HepG2 (cell line): ENCODE measurements at regions not wholly inside any gene's neighbourhood (a gene's known extent, or its start where the extent isn't known, plus 50 kb on each side); places are given as distances from the start of the nearest gene placed in this dataset.

Experiments
- ATAC-seq: fragments of 200-7000 bp; cut with Tn5 transposase; 3 replicates; pipeline ENCODE4 v1.9.1; 2020; ENCODE audit warnings: mild to moderate bottlenecking, moderate library complexity
- BruUV-seq: library from RNA; stranded (reverse); fragments of 400-500 nt; replicated peaks from 2 replicates; lab custom pipeline; 2021; lab: Mats Ljungman, UMichigan
- CTCF ChIA-PET: fragments of 300-600 bp; formaldehyde crosslinking; extraction: SDS; loops from one replicate; lab custom pipeline; 2021; ENCODE audit warnings: low total read pairs, inconsistent platforms, low intra/inter-chr PET ratio; lab: Yijun Ruan, JAX
- POLR2A ChIA-PET: fragments of 350-600 bp; sonication (Branson Sonifier 250); formaldehyde crosslinking; loops from one replicate; lab custom pipeline; 2020; ENCODE audit warnings: antibody characterized with exemption, inconsistent platforms; lab: Yijun Ruan, JAX
- DNase-seq: peaks from one replicate; pipeline ENCODE4 v3.0.0-alpha.2; 2015; ENCODE audit warnings: low spot score
- FAIRE-seq: peaks from 3 replicates; lab custom pipeline; 2011; peaks lifted over from hg19 to GRCh38; lab: Jason Lieb, UNC
- H2AFZ ChIP-seq: one replicate; pipeline ENCODE4 v1.6.1; 2011; ENCODE audit warnings: low read length, inconsistent platforms
- H3K27ac ChIP-seq: fragments of 300-600 bp; 3 replicates; pipeline ENCODE4 v1.8.0; 2011; ENCODE audit warnings: mixed run types, mild to moderate bottlenecking, mixed read lengths, low read length, inconsistent platforms; ENCODE audit not compliant: insufficient read depth; ENCODE audit errors: extremely low read length
- H3K27me3 ChIP-seq, 2 experiments: fragments of 200-600 bp in 1 of 2; 2 replicates in 1 of 2; 3 replicates in 1 of 2; pipeline versions ENCODE4 v1.6.0 to v1.8.0; 2011; ENCODE audit warnings: low read length in 2 of 2, mild to moderate bottlenecking in 2 of 2, moderate library complexity in 2 of 2, inconsistent platforms in 1 of 2; ENCODE audit not compliant: insufficient read depth in 2 of 2, control insufficient read depth in 1 of 2
- H3K36me3 ChIP-seq, 2 experiments: fragments of 200-600 bp in 1 of 2; replicated peaks in 1 of 2; 2 replicates in 1 of 2; 3 replicates in 1 of 2; pipeline versions ENCODE4 v1.5.1 to v1.8.0; 2011; ENCODE audit warnings: low read length in 2 of 2, inconsistent platforms in 1 of 2; ENCODE audit not compliant: insufficient read depth in 2 of 2, control insufficient read depth in 1 of 2
- H3K4me1 ChIP-seq: 2 replicates; pipeline ENCODE4 v1.5.1; 2012; ENCODE audit warnings: low read length, inconsistent platforms; ENCODE audit not compliant: insufficient read depth
- H3K4me2 ChIP-seq: 2 replicates; pipeline ENCODE4 v1.6.0; 2011; ENCODE audit warnings: low read depth, low read length, inconsistent platforms
- H3K4me3 ChIP-seq, 3 experiments: fragments of 200-600 bp in 1 of 3; sonication (generic), shearing (Covaris generic) in 1 of 3; replicated peaks in 1 of 3; 2 replicates each; pipeline ENCODE4 v1.5.1; 2011 to 2016; ENCODE audit warnings: low read length in 3 of 3, inconsistent platforms in 2 of 3, low read depth in 2 of 3, mild to moderate bottlenecking in 2 of 3, control low read depth in 1 of 3, mixed read lengths in 1 of 3; ENCODE audit not compliant: insufficient read depth in 1 of 3
- H3K79me2 ChIP-seq: one replicate; pipeline ENCODE4 v1.6.1; 2011; ENCODE audit warnings: low read length, inconsistent platforms; ENCODE audit not compliant: insufficient read depth
- H3K9ac ChIP-seq: 2 replicates; pipeline ENCODE4 v1.6.0; 2011; ENCODE audit warnings: mild to moderate bottlenecking, low read depth, low read length, inconsistent platforms; ENCODE audit not compliant: insufficient read depth
- H3K9me3 ChIP-seq: 2 replicates; pipeline ENCODE4 v1.5.1; 2012; ENCODE audit warnings: mild to moderate bottlenecking, low read length
- H4K20me1 ChIP-seq: 2 replicates; pipeline ENCODE4 v1.6.0; 2011; ENCODE audit warnings: inconsistent platforms, mild to moderate bottlenecking, low read length, moderate library complexity; ENCODE audit not compliant: insufficient read depth
- HNF4A ChIP-seq: sonication (generic); formaldehyde crosslinking; IDR thresholded peaks from 2 replicates; pipeline ENCODE4 v1.4.0; 2020; ENCODE audit warnings: missing genetic modification reagents
- NCOR1 ChIP-seq: fragments of 200-600 bp; sonication (generic); IDR thresholded peaks from 2 replicates; pipeline ENCODE4 v1.7.0; 2017; ENCODE audit warnings: antibody characterized with exemption, low read length, borderline replicate concordance
- PHF21A ChIP-seq: sonication (generic); formaldehyde crosslinking; IDR thresholded peaks from 2 replicates; pipeline ENCODE4 v1.5.0; 2020; ENCODE audit warnings: mild to moderate bottlenecking, missing genetic modification reagents
- RARA ChIP-seq: IDR thresholded peaks from 2 replicates; pipeline ENCODE4 v1.6.1; 2016; ENCODE audit warnings: missing genetic modification reagents, missing compliant biosample characterization
- SNAI1 ChIP-seq: sonication (generic); formaldehyde crosslinking; IDR thresholded peaks from 2 replicates; pipeline ENCODE4 v1.5.0; 2020; ENCODE audit warnings: mild to moderate bottlenecking, missing genetic modification reagents, borderline replicate concordance
- SOX13 ChIP-seq, 3 experiments: fragments of 450-650 bp in 1 of 3; sonication (generic) in 1 of 3; formaldehyde crosslinking in 1 of 3; IDR thresholded peaks in 2 of 3; conservative IDR thresholded peaks in 1 of 3; 2 replicates each; pipeline versions ENCODE4 v1.5.0 to v1.6.1; 2016 to 2020; ENCODE audit warnings: antibody characterized with exemption in 1 of 3, mild to moderate bottlenecking in 1 of 3, missing compliant biosample characterization in 1 of 3, missing genetic modification reagents in 1 of 3, moderate library complexity in 1 of 3
- TOPORS ChIP-seq: sonication (generic); formaldehyde crosslinking; IDR thresholded peaks from 2 replicates; pipeline ENCODE4 v1.8.0; 2023; ENCODE audit warnings: mild to moderate bottlenecking, missing genetic modification reagents
- ZNF253 ChIP-seq: sonication (generic); formaldehyde crosslinking; IDR thresholded peaks from 2 replicates; pipeline ENCODE4 v1.8.0; 2022; ENCODE audit warnings: mild to moderate bottlenecking, missing genetic modification reagents, borderline replicate concordance
- WGBS: methylation state at CpG from one replicate; pipeline ENCODE4 v1.1.6; 2017; ENCODE audit warnings: low lambda C conversion rate; 5-methylcytosine and 5-hydroxymethylcytosine counted together
- in situ Hi-C: cut with HindIII; loops from 2 replicates; pipeline ENCODE4 v1.10.0; 2017; ENCODE audit warnings: low pct_unique_long_range_greater_than_20kb; ENCODE audit not compliant: extremely low pct_ligation_motif_present
- intact Hi-C: fragments of 100-400 bp; cut with micrococcal nuclease; formaldehyde crosslinking; loops from one replicate; pipeline ENCODE4 v1.10.0; 2022; ENCODE audit not compliant: unreplicated experiment
- TF ChIP-seq, protein P1 (sequence below): sonication (generic); formaldehyde crosslinking; IDR thresholded peaks from 2 replicates; pipeline ENCODE4 v1.8.1; 2023; ENCODE audit warnings: mild to moderate bottlenecking, moderate library complexity, missing genetic modification reagents

GRCh38 chr10:44115516-44115915, 269.4 kb downstream of the CXCL12 start (continued):
- TF ChIP-seq, protein P1, sequence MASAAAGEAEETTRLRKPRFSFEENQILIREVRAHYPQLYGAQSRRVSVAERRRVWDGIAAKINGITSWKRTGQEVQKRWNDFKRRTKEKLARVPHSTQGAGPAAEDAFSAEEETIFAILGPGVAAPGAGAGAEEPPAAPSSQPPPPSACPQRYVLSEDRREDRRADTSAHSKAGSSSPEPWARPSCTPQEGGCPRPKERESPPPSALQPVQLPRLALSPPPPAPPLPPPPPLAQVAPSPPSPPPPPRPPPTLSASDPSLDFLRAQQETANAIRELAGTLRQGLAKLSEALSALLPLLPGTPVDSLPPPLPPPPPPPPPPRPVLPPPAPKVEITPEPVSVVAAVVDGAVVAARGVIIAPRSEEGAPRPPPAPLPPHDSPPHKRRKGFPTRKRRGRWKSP (CRISPR knock-in tag) = no peak
- no peak for TF ChIP-seq SOX13 (IDR thresholded peaks at IDR 0.05)
- TF ChIP-seq SOX13 (CRISPR knock-in tag; conservative IDR thresholded peaks at IDR 0.05 in 1 of 2, IDR thresholded peaks at IDR 0.05 in 1 of 2) = no peak

DNA sequence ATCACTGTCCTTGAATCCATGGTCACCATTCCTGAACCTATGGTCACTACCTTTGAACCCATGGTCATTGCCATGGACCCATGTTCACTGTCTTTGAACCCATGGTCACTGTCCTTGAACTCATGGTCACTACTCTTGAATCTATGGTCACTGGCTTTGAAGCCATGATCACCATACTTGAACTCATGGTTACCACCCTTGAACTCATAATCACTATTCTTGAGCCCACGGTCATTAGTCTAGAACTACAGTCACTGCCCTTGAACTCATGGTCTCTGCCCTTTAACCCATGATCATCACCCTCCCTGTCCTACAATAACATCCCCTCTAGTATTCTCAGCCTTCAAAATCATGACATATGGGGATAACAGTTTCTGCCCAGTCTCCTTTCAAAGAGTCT, 270.5 kb downstream of the CXCL12 start:
- TF ChIP-seq ZNF253 (CRISPR knock-in tag) (no peak), HNF4A (peak; percentile 66), RARA (CRISPR knock-in tag) (peak; percentile 9; the same call in 1 of the 2 replicates), PHF21A (CRISPR knock-in tag) (no peak), TOPORS (no peak), SNAI1 (CRISPR knock-in tag) (no peak), NCOR1 (0 out of 2 replicates have a peak, but pooled peaks have one; percentile 10)
- intact Hi-C loops = no loop called here
- H3K9me3 ChIP-seq = no peaks in the 10 kb centered on the region
- no peak overlapping the region for H3K9ac ChIP-seq
- H3K79me2 ChIP-seq = no peaks in the 10 kb centered on the region
- DNase-seq = no peak
- no peak for ATAC-seq
- H3K4me3 ChIP-seq = no peak overlapping the region
- in situ Hi-C loops = no loop called here
- no peak overlapping the region for H3K27ac ChIP-seq
- H4K20me1 ChIP-seq = no peaks in the 10 kb centered on the region
- no peaks in the 10 kb centered on the region for H3K36me3 ChIP-seq
- H3K4me2 ChIP-seq = no peak overlapping the region
- 0% methylated on average over 1 of the region's 1 CpG for WGBS
- H3K27me3 ChIP-seq = no peaks in the 10 kb centered on the region; a peak in 1 of 5 replicates
- FAIRE-seq = no peak
- H3K4me1 ChIP-seq = peaks cover 24% of the 10 kb centered on the region
- no TSS peak for BruUV-seq
- no peak overlapping the region for H2AFZ ChIP-seq
- ChIA-PET POLR2A (no interaction called here), CTCF (no interaction called here)
